ENCODE measurements at regions not wholly inside any gene's neighbourhood (a gene's known extent, or its start where the extent isn't known, plus 50 kb on each side); places are given as distances from the start of the nearest gene placed in this dataset.

DNA sequence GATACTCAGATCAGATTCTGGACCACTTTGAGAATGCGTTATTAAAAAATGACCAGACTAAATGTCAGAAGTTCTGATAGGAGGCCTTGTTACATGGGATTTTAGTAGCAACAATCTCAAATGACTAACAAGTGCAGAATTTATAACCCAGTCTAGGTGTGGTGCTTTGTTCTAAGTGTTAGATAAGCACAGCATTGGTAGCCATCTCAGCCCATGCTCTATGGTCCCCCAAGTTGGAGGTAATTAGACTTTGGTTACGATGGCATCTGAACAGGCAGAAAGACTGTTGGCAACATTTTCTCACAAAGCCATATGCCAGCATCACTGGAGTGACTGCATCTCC is 140.4 kb upstream of the RPS23 start:
- no peak overlapping the region for H3K4me2 ChIP-seq (ENCODE audit: low read length)
- H3K4me1 ChIP-seq = no peaks in the 10 kb centered on the region
- H3K4me3 ChIP-seq (ENCODE audit: low read depth, low read length) = no peak overlapping the region
- no peaks in the 10 kb centered on the region for H3K36me3 ChIP-seq (ENCODE audit: control insufficient read depth, insufficient read depth, low read length)
- no peak overlapping the region for H3K9ac ChIP-seq
- H3K27me3 ChIP-seq (ENCODE audit: control insufficient read depth, insufficient read depth, low read length) = no peaks in the 10 kb centered on the region
- TF ChIP-seq, protein P1, sequence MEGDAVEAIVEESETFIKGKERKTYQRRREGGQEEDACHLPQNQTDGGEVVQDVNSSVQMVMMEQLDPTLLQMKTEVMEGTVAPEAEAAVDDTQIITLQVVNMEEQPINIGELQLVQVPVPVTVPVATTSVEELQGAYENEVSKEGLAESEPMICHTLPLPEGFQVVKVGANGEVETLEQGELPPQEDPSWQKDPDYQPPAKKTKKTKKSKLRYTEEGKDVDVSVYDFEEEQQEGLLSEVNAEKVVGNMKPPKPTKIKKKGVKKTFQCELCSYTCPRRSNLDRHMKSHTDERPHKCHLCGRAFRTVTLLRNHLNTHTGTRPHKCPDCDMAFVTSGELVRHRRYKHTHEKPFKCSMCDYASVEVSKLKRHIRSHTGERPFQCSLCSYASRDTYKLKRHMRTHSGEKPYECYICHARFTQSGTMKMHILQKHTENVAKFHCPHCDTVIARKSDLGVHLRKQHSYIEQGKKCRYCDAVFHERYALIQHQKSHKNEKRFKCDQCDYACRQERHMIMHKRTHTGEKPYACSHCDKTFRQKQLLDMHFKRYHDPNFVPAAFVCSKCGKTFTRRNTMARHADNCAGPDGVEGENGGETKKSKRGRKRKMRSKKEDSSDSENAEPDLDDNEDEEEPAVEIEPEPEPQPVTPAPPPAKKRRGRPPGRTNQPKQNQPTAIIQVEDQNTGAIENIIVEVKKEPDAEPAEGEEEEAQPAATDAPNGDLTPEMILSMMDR (IDR thresholded peaks at IDR 0.05) = no peak
- H3K9me3 ChIP-seq (ENCODE audit: control insufficient read depth, low read length) = no peaks in the 10 kb centered on the region
- H3K79me2 ChIP-seq = no peaks in the 10 kb centered on the region
- no peak overlapping the region for H3K27ac ChIP-seq
- H2AFZ ChIP-seq = peak overlapping the region; percentile 44

DNA sequence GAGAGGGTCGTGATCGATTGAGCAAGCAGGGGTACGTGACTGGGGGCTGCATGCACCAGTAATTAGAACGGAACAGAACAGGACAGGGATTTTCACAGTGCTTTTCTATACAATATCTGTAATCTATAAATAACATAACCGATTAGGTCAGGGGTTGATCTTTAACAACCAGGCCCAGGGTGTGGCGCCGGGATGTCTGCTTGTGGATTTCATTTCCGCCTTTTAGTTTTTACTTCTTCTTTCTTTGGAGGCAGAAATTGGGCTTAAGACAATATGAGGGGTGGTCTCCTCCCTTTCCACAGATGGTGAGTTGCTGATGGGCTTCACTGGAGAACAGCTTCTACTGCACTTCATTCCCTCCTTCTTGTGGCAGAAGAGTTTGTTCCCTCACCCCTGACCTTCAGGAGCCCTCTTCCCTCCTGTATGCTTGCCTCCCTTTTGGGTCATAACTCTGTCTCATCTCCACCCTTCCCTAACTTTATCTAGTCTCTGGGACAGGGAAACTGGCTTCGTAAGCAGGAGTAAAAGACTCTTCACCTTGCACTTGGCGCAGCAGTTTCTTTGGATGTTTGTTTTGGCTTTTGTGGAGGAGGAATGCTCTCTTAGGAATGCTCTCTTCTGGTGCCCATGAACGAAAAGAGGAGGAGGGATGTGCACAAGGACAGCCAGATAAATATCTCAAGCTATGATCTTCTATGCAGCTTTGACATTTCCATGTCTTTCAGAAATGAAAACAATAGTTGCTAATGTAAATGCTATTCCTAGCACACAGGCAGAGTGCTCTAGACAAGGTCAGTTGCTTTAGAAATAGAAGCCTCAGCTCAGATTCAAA is 139.8 kb upstream of the RPS23 start:
- Histone ChIP-seq H3K79me2 (no peaks in the 10 kb centered on the region), H2AFZ (peak overlapping the region; percentile 44), H3K9me3 (ENCODE audit: control insufficient read depth, low read length) (no peaks in the 10 kb centered on the region), H3K27me3 (ENCODE audit: control insufficient read depth, insufficient read depth, low read length) (no peaks in the 10 kb centered on the region), H3K4me2 (ENCODE audit: low read length) (no peak overlapping the region), H3K4me1 (no peaks in the 10 kb centered on the region), H3K9ac (no peak overlapping the region), H3K27ac (no peak overlapping the region), H3K36me3 (ENCODE audit: control insufficient read depth, insufficient read depth, low read length) (no peaks in the 10 kb centered on the region), H3K4me3 (ENCODE audit: low read depth, low read length) (no peak overlapping the region)
- TF ChIP-seq, protein P1 (IDR thresholded peaks at IDR 0.05) = no peak

DNA sequence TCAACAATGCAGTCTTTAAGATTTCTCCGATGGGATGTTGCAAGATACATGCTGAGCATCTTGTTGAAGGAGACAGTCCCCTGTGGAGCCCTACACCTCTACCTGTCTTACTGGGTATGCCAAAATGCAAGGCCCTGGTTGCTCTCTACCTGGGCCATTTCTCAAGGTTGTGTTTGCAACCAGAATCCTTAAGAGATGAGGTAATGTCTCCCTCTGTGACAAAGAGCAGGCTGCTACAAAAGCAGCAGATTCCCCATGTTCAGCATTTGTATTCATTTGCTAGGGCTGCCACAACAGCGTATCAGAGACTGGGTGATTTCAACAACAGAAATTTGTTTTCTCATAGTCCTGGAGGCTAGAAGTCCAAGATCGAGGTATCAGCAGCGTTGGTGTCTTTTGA is 138.4 kb upstream of the RPS23 start:
- Histone ChIP-seq H3K9me3 (ENCODE audit: control insufficient read depth, low read length) (no peaks in the 10 kb centered on the region), H3K36me3 (ENCODE audit: control insufficient read depth, insufficient read depth, low read length) (no peaks in the 10 kb centered on the region), H3K27me3 (ENCODE audit: control insufficient read depth, insufficient read depth, low read length) (no peaks in the 10 kb centered on the region), H3K4me3 (ENCODE audit: low read depth, low read length) (no peak overlapping the region), H2AFZ (no peak overlapping the region), H3K4me2 (ENCODE audit: low read length) (no peak overlapping the region), H3K4me1 (no peaks in the 10 kb centered on the region), H3K27ac (no peak overlapping the region), H3K79me2 (no peaks in the 10 kb centered on the region), H3K9ac (no peak overlapping the region)
- TF ChIP-seq, protein P1 (IDR thresholded peaks at IDR 0.05) = no peak

DNA sequence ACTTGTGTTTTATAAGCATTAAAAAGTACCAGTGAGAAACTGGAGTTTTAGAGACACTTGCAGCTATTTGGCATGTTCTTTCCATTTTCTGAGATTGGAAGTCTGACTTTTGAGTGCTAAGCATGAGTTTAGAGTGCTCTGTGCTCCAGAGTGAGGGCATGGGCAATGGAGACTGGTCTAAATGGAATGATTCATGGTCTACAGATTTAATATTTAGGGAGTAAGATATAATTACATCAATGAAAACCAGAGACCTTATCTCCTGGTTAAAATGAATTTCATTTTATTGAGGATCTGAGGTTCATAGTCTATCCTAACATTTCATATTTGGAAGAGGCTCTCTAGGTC is 135.9 kb upstream of the RPS23 start:
- H3K27ac ChIP-seq = no peak overlapping the region
- no peaks in the 10 kb centered on the region for H3K9me3 ChIP-seq (ENCODE audit: control insufficient read depth, low read length)
- TF ChIP-seq, protein P1 (IDR thresholded peaks at IDR 0.05) = no peak
- no peaks in the 10 kb centered on the region for H3K36me3 ChIP-seq (ENCODE audit: control insufficient read depth, insufficient read depth, low read length)
- no peaks in the 10 kb centered on the region for H3K27me3 ChIP-seq (ENCODE audit: control insufficient read depth, insufficient read depth, low read length)
- H3K4me3 ChIP-seq (ENCODE audit: low read depth, low read length) = no peak overlapping the region
- no peak overlapping the region for H3K9ac ChIP-seq
- H3K79me2 ChIP-seq = no peaks in the 10 kb centered on the region
- H3K4me2 ChIP-seq (ENCODE audit: low read length) = no peak overlapping the region
- no peaks in the 10 kb centered on the region for H3K4me1 ChIP-seq
- H2AFZ ChIP-seq = no peak overlapping the region

All from parathyroid adenoma (tissue), 2 donors.